Peyer's patch (tissue), 4 donors: ENCODE measurements at regions not wholly inside any gene's neighbourhood (a gene's known extent, or its start where the extent isn't known, plus 50 kb on each side); places are given as distances from the start of the nearest gene placed in this dataset.

Experiments
- POLR2A ChIP-seq, 2 donors: fragments of 450-650 bp; IDR thresholded peaks; one replicate each; pipeline ENCODE4 v1.5.1; 2017; ENCODE audit warnings: antibody characterized with exemption in 2 of 2, mild to moderate bottlenecking in 2 of 2, moderate library complexity in 2 of 2
- TF ChIP-seq, protein P1 (sequence below), 6 experiments: fragments of 450-650 bp in 4 of 6; fragments of 200-600 bp in 2 of 6; sonication (generic) in 1 of 6; IDR thresholded peaks; one replicate each; pipeline ENCODE4 v1.5.1; 2017 to 2019; ENCODE audit warnings: antibody characterized with exemption in 6 of 6, mild to moderate bottlenecking in 3 of 6, moderate library complexity in 1 of 6

DNA sequence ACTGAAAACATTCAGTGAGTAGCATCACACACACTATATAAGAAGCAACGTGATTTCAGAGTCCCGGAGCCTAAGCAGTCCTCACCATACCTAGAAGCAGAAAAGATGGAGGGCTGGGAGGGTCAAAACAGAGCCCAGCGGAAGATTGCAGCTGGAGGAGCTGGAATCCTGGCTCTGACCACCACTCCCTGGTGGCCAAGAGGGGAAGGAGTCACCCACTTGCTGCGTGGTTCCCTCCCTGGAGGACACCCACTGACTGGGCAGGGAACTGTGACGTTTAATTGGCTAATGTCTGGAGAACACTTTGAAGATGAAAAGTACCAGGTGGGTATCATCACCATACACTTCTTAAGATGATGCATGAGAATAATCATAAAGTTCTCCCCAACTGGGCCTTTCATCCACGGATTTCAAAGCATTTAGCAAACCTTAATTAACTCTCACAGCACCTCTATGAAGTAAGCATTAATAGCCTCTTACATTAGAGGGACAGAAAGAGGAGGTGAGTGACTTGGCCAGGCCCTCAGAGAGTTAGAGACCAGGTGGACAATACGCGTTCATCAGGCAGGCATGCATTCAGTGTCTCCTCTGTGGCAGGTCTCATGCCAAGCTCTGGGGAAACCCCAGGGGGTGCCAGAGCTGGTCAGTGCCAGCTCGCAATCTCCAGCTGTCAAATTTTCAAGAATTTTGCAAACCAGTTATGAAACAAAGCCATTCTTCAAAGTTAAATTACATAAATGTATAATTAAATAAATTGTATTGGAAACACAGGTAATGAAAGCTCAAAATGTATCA lies 137.9 kb downstream of the AXIN2 start:
- TF ChIP-seq, protein P1, sequence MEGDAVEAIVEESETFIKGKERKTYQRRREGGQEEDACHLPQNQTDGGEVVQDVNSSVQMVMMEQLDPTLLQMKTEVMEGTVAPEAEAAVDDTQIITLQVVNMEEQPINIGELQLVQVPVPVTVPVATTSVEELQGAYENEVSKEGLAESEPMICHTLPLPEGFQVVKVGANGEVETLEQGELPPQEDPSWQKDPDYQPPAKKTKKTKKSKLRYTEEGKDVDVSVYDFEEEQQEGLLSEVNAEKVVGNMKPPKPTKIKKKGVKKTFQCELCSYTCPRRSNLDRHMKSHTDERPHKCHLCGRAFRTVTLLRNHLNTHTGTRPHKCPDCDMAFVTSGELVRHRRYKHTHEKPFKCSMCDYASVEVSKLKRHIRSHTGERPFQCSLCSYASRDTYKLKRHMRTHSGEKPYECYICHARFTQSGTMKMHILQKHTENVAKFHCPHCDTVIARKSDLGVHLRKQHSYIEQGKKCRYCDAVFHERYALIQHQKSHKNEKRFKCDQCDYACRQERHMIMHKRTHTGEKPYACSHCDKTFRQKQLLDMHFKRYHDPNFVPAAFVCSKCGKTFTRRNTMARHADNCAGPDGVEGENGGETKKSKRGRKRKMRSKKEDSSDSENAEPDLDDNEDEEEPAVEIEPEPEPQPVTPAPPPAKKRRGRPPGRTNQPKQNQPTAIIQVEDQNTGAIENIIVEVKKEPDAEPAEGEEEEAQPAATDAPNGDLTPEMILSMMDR (IDR thresholded peaks at IDR 0.05), result no peak
- no peak for TF ChIP-seq POLR2A (IDR thresholded peaks at IDR 0.05)
